ENCODE measurements at regions not wholly inside any gene's neighbourhood (a gene's known extent, or its start where the extent isn't known, plus 50 kb on each side); places are given as distances from the start of the nearest gene placed in this dataset.

- Histone ChIP-seq H3K4me1 (no peaks in the 10 kb centered on the region), H3K4me3 (no peak overlapping the region), H3K36me3 (no peaks in the 10 kb centered on the region), H3K27me3 (replicated peaks in 1 of 7) (no peaks in the 10 kb centered on the region), H3K27ac (no peak overlapping the region), H3K9me3 (peaks cover 0 to 4% (median 0%) of the 10 kb centered on the region in 8 donors)
- TF ChIP-seq POLR2AphosphoS5 (IDR thresholded peaks at IDR 0.05) (no peak), CTCF (IDR thresholded peaks at IDR 0.05 in 8 of 11, conservative IDR thresholded peaks at IDR 0.05 in 3 of 11) (no peak), POLR2A (IDR thresholded peaks at IDR 0.05) (no peak)
- intact Hi-C loops (cut with DNase I; ENCODE audit: low total_unique reads): no loop called here
- WGBS, 5 donors: 84 to 94% (median 86%) methylated on average over 3 of the region's 3 CpGs
- no peak for DNase-seq
Observed at GRCh38 chr3:148615382-148615781, 82.3 kb upstream of the AGTR1 start.

- Histone ChIP-seq H3K4me3 (no peak overlapping the region), H3K9me3 (peaks cover 0 to 13% (median 8%) of the 10 kb centered on the region in 8 donors), H3K4me1 (no peaks in the 10 kb centered on the region), H3K27me3 (replicated peaks in 1 of 7) (no peaks in the 10 kb centered on the region), H3K36me3 (no peaks in the 10 kb centered on the region), H3K27ac (no peak overlapping the region)
- 66 to 73% (median 71%) methylated on average over 4 of the region's 4 CpGs for WGBS, 5 donors
- DNase-seq: no peak
- TF ChIP-seq POLR2A (IDR thresholded peaks at IDR 0.05): no peak
- no peak for TF ChIP-seq CTCF (IDR thresholded peaks at IDR 0.05 in 8 of 11, conservative IDR thresholded peaks at IDR 0.05 in 3 of 11)
- TF ChIP-seq POLR2AphosphoS5 (IDR thresholded peaks at IDR 0.05): no peak
- intact Hi-C loops (cut with DNase I; ENCODE audit: low total_unique reads): no loop called here
Observed at GRCh38 chr3:148625095-148625736, 72.5 kb upstream of the AGTR1 start.

- no peak for DNase-seq
- H3K27ac ChIP-seq: no peak overlapping the region
- TF ChIP-seq CTCF (IDR thresholded peaks at IDR 0.05 in 8 of 11, conservative IDR thresholded peaks at IDR 0.05 in 3 of 11) (no peak), POLR2A (IDR thresholded peaks at IDR 0.05) (no peak), POLR2AphosphoS5 (IDR thresholded peaks at IDR 0.05) (no peak)
- no peaks in the 10 kb centered on the region for H3K36me3 ChIP-seq
- H3K27me3 ChIP-seq (replicated peaks in 1 of 7): no peaks in the 10 kb centered on the region
- intact Hi-C loops (cut with DNase I; ENCODE audit: low total_unique reads): no loop called here
- peaks cover 0 to 14% (median 9%) of the 10 kb centered on the region in 8 donors for H3K9me3 ChIP-seq
- no peaks in the 10 kb centered on the region for H3K4me1 ChIP-seq
- H3K4me3 ChIP-seq: no peak overlapping the region
- WGBS, 5 donors: 27 to 71% (median 57%) methylated on average over 2 of the region's 2 CpGs
Observed at GRCh38 chr3:148625991-148626390, 71.7 kb upstream of the AGTR1 start.

- Histone ChIP-seq H3K4me3 (no peak overlapping the region), H3K36me3 (no peaks in the 10 kb centered on the region), H3K9me3 (peaks cover 0 to 33% (median 15%) of the 10 kb centered on the region in 8 donors), H3K27me3 (replicated peaks in 1 of 7) (no peaks in the 10 kb centered on the region), H3K27ac (no peak overlapping the region), H3K4me1 (no peaks in the 10 kb centered on the region)
- DNase-seq: no peak
- TF ChIP-seq CTCF (IDR thresholded peaks at IDR 0.05 in 8 of 11, conservative IDR thresholded peaks at IDR 0.05 in 3 of 11) (no peak), POLR2AphosphoS5 (IDR thresholded peaks at IDR 0.05) (no peak), POLR2A (IDR thresholded peaks at IDR 0.05) (no peak)
- 64 to 89% (median 83%) methylated on average over 1 of the region's 1 CpG for WGBS, 5 donors
- intact Hi-C loops (cut with DNase I; ENCODE audit: low total_unique reads): no loop called here
Observed at GRCh38 chr3:148629006-148629405, 68.7 kb upstream of the AGTR1 start.
